Right renal pelvis (tissue), 4 donors: ENCODE measurements at regions not wholly inside any gene's neighbourhood (a gene's known extent, or its start where the extent isn't known, plus 50 kb on each side); places are given as distances from the start of the nearest gene placed in this dataset.
"Not testable (repeated sequence)": the region's sequence is repeated elsewhere in the genome, so short reads cannot be mapped to it uniquely, and the experiment has no call there.

Experiments used
- DNase-seq, 4 donors: peaks; one replicate each; pipeline ENCODE4 v3.0.0-alpha.2; 2013; ENCODE audit warnings: low read depth in 4 of 4, low spot score in 3 of 4, missing footprints in 1 of 4

DNA sequence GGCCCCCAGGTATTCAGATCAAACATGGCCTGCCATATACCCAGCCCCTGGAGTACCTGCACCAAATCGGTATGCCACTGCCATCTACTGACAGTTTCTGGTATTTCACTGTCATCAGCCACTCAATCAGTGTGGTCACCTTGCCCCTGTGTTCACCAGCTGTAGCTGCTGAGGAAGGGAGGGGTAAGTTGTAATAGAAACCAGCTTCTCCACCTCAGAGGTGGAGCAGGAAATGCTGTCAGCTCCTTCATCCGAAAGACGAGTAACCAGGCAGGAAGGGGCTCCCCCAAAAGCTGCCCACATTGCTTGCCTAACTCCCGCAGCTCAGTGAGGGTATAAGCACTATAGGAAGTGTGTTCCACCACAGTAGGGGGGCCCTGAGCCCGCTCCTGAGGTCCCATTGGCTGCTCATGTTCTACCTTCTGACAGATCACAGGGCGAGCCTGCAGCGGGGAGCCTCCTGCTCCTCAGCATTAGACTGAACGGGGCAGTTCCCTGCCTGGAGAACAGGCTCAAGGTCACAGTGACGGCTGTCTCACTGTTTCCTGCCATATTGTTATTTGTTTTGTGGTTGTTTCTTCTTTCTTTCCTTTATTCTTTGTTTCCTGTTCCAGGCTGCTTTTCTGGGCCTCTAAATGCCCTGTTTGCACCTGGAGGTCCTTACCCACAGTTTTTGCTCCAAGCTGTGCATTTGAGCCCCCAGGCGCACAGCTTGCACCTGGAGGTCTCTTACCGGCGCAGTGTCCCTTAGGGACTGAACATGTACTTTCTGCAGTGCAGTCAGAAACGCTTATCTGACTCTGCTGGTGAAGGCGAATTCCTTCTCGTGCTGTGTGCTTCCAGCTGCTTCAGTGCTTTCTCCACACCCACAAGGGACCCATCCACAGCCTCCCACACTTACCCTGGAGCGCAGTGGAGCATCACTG is 1638.3 kb downstream of the MRPL39 start:
- peak in 3 of 4 donors; percentile 13 to 28 (median 20) for DNase-seq

DNA sequence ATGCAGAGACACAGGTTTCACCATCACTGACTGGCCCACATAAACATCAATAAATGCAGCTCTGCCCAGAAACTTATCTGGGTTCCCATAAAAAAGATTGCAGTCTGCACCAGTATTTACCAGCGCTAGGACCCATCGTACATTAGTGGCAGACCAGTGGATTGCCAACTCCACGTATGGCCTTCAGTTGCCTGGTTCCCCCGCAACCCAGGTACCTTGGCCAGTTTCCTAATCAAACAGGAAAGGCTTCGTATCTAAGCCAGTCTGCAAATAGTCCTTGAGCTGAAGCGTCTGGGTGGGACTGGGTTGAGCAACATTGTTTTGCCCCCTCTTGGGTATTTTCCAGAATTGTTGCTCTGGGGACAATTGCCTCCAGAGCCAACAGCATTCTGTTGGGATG is 1639.3 kb downstream of the MRPL39 start:
- no peak for DNase-seq

- no peak for DNase-seq
These were observed 1643.8 kb downstream of the MRPL39 start for GRCh38 chr21:23963454-23963853.

- no peak for DNase-seq
These were observed 1646.5 kb downstream of the MRPL39 start for GRCh38 chr21:23960769-23961168.

DNA sequence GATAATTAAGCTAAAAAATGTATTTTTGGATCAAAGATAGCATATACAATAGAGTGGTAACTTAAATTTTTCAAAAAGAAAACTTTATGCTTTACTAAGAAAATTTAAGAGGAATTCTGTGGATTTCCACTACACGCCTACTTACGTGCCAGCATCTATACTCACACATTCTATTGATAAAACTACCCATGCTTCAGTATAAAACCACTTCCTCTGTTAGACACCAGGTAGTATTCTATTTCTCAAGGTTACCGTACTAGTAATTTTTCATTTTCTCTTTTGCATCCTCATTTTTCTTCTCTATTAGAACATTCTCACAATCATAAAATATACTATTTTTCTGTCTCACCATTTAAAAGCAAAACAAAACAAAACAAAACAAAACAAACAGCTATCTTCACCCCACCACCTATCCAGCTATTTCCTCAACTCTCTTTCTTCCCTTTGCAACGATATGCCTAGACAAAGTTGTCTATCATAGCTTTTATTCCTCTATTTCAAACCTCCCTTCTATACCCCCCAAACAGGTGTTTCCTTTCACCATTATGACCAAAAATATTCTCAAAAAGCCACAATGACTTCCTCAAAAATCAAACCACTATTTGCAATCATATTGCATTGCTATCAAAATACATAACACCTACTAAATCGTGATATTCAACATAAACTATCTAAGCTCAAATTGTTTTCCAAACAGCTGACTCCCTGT is 1652.0 kb downstream of the MRPL39 start:
- DNase-seq, result no peak

DNA sequence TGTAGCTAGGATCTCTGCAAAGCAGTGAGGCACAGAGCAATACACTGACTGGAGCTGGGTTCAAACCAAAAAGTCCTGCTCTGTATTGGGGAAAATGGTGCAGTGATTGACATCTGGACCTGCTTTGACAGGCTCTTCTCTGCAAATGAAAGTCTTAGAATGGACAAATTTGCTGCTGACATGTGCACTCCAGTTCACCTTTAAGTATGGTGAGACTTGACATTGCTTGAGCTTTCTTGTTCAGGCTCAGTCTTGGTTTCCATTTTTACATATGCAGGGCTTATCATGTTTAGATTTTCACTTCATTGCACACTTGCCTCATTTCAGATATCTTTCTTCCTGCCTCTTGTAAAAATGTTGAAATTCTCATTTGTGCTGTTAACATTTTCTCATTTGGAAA is 1655.0 kb downstream of the MRPL39 start:
- no peak for DNase-seq

GRCh38 chr21:23951251-23951650 is 1656.0 kb downstream of the MRPL39 start:
- no peak for DNase-seq

- no peak for DNase-seq
These were observed 1656.9 kb downstream of the MRPL39 start for GRCh38 chr21:23950344-23950743.

DNA sequence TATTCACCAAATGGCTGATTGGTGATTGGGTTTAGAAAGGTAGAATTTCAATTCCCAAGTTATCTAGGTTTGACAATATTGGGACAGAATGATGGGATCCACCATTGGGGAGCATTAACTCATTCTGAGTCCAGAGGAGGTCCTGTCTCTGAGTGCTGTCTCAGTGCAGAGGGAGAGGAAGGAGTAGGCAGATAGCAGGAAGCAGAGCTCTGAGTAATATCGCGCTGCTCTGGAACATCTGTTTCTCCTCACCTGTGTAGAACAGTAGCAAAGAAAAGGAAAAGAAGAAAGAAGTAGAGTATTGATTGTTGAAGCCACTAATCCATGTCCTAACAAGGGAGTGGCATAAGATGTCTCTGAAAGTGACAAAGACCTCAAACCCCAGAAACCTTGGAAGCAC is 1657.8 kb downstream of the MRPL39 start:
- no peak for DNase-seq

- DNase-seq, result no peak
These were observed 1667.8 kb downstream of the MRPL39 start for GRCh38 chr21:23939369-23940065.

GRCh38 chr21:23936991-23937390 is 1670.3 kb downstream of the MRPL39 start:
- no peak for DNase-seq

- peak in 1 of 4 donors; percentile 3 for DNase-seq
These were observed 1671.1 kb downstream of the MRPL39 start for GRCh38 chr21:23936224-23936623.

- no peak for DNase-seq
These were observed 1676.7 kb downstream of the MRPL39 start for GRCh38 chr21:23930565-23930964.

DNA sequence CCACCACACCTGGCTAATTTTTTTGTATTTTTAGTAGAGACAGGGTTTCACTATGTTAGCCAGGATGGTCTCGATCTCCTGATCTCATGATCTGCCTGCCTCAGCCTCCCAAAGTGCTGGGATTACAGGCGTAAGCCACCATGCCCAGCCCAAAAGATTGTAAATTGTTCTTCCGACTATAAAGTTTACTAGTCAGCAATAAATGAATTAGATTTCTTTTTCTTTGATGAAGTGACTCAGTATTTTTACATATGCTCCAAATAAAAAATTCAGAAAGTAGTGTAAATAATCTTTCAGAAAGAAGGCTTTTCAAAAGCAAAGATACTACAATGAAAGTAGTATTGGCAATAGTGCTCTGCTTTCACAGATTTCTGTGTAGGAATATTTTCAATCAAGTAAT is 1680.9 kb downstream of the MRPL39 start:
- DNase-seq, result not testable (repeated sequence)

DNA sequence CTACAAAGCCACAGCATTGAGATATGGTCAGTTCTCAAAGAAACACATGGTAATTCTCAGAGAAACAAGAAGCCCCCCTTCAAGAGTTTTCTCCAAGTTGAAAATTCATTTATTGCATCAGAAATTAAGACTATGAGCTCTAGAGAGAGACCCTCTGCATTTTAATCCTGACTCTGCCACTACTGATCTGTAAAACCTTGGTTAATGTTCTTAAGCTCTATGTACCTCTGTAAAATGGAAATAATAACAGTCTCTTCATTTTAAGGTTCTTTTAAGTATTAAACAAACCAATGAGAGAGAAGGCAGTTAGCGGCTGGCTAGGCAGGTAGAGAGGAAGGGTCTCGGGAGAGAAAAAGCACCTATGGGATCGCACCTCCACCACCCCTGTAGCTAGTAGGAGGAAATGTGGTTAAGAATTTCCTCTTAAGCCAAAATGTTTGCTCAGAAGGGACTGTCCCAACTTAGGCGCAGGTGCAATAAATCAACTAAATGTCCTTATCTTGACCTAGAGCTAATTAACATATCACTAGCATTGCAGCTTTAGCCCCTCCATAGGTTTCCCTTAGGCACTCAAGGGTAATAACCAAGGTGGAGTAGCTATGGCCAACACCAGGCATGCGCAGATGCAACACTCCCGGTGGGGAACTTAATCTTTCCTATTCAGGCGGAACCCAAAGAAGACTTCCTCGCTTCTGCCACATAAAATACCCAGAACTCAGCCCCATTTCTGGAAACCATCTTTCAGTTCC is 1685.4 kb downstream of the MRPL39 start:
- no peak for DNase-seq

DNA sequence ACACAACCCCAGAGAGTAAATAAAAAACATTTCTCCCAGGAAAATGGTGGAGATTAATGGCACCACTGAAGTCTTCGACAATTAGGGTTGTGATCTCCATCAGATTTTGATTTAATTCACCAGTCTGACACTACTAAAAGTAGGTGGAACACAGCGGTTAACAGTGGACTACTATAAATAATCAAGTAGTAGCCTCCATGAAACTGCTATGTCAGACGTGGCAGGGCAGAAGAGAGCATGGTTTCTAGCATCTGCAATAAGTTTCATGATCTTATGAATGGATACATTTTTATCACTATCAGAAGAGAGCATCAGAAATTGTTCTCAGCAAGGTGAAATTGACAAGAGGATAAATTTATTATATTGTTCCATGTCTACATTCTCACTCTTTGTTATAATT is 1706.6 kb downstream of the MRPL39 start:
- DNase-seq, result no peak

GRCh38 chr21:23899561-23899960 is 1707.7 kb downstream of the MRPL39 start:
- no peak for DNase-seq

DNA sequence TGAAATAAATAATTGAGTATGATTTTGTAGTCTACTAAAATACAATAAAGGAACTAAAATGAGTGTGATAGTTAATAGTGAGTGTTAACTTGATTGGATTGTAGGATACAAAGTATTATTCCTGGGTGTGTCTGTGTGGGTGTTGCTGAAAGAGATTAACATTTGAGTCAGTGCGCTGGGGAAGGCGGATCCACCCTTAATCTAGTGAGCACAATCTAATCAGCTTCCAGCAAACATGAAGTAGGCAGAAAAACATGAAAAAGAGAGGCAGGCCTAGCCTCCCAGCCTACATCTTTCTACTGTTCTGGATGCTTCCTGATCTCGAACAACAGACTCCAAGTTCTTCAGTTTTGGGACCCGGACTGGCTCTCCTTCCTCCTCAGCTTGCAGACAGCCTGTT is 1716.6 kb downstream of the MRPL39 start:
- DNase-seq, result no peak

GRCh38 chr21:23887725-23888306 is 1719.5 kb downstream of the MRPL39 start:
- no peak for DNase-seq
